ENCODE measurements at regions not wholly inside any gene's neighbourhood (a gene's known extent, or its start where the extent isn't known, plus 50 kb on each side); places are given as distances from the start of the nearest gene placed in this dataset.

DNA sequence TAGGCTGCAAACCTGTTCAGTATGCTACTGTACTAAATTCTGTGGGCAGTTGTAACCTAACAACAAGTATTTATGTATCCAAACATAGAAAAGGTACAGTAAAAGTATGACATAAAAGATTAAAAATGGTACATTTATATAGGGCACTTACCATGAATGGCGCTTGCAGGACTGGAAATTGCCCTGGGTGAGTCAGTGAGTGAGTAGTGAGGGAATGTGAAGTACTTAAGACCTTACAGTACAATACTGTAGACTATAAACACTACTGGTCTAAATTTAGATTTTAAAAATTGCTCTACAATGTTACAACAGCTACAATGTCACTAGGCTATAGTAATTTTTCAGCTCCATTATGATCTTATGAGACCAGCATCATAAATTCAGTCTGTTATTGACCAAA lies 146.0 kb upstream of the GNAI1 start:
- Histone ChIP-seq H2AFZ (no peak overlapping the region), H3K9me3 (ENCODE audit: low read depth) (no peaks in the 10 kb centered on the region), H3K4me2 (no peak overlapping the region), H3K4me3 (no peak overlapping the region), H3K79me2 (no peaks in the 10 kb centered on the region), H3K27me3 (no peaks in the 10 kb centered on the region), H3K36me3 (replicated peaks; ENCODE audit: insufficient read depth, low read depth) (no peaks in the 10 kb centered on the region), H3K9me2 (replicated peaks; ENCODE audit: insufficient read depth) (no peaks in the 10 kb centered on the region), H3K27ac (no peak overlapping the region), H4K20me1 (ENCODE audit: insufficient read depth, poor library complexity, severe bottlenecking) (no peaks in the 10 kb centered on the region), H3K4me1 (ENCODE audit: insufficient read depth) (no peaks in the 10 kb centered on the region)
- WGBS (ENCODE audit: low lambda C conversion rate, missing lambda C conversion rate), result 93% methylated on average over 1 of the region's 1 CpG
- DNase-seq (ENCODE audit: low spot score), result no peak
- TF ChIP-seq EZH2phosphoT487 (IDR thresholded peaks at IDR 0.05; ENCODE audit: low read depth, severe bottlenecking, unreplicated experiment), result no peak
- TF ChIP-seq, protein P1, sequence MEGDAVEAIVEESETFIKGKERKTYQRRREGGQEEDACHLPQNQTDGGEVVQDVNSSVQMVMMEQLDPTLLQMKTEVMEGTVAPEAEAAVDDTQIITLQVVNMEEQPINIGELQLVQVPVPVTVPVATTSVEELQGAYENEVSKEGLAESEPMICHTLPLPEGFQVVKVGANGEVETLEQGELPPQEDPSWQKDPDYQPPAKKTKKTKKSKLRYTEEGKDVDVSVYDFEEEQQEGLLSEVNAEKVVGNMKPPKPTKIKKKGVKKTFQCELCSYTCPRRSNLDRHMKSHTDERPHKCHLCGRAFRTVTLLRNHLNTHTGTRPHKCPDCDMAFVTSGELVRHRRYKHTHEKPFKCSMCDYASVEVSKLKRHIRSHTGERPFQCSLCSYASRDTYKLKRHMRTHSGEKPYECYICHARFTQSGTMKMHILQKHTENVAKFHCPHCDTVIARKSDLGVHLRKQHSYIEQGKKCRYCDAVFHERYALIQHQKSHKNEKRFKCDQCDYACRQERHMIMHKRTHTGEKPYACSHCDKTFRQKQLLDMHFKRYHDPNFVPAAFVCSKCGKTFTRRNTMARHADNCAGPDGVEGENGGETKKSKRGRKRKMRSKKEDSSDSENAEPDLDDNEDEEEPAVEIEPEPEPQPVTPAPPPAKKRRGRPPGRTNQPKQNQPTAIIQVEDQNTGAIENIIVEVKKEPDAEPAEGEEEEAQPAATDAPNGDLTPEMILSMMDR (IDR thresholded peaks at IDR 0.05; ENCODE audit: poor library complexity), result no peak
- no peak for TF ChIP-seq EZH2 (IDR thresholded peaks at IDR 0.05; ENCODE audit: borderline replicate concordance)

DNA sequence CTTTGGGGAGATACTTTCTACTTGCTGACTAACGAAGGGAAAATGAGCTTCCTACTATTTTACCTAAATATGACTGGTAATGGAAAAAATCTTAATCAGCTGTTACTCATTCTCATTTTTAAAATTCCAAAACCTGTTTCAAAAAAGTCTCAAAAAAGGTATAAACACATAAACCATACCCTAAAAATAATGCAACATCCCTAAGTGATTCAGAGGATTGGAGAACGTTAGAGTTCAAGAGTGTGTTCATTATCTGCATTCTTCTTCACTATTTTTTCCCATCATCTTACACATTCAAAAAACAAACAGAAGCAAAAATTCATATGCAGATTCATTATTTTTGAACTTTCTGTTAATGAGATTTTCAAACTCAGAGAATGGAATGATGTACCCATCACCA lies 150.4 kb upstream of the GNAI1 start:
- WGBS (ENCODE audit: low lambda C conversion rate, missing lambda C conversion rate), result 79% methylated on average over 2 of the region's 2 CpGs
- H3K9me2 ChIP-seq (replicated peaks; ENCODE audit: insufficient read depth), result no peaks in the 10 kb centered on the region
- DNase-seq (ENCODE audit: low spot score), result no peak
- peaks cover 6% of the 10 kb centered on the region for H3K4me1 ChIP-seq (ENCODE audit: insufficient read depth)
- no peak overlapping the region for H2AFZ ChIP-seq
- no peak for TF ChIP-seq EZH2 (IDR thresholded peaks at IDR 0.05; ENCODE audit: borderline replicate concordance)
- TF ChIP-seq EZH2phosphoT487 (IDR thresholded peaks at IDR 0.05; ENCODE audit: low read depth, severe bottlenecking, unreplicated experiment), result no peak
- TF ChIP-seq, protein P1 (IDR thresholded peaks at IDR 0.05; ENCODE audit: poor library complexity), result no peak
- no peaks in the 10 kb centered on the region for H3K36me3 ChIP-seq (replicated peaks; ENCODE audit: insufficient read depth, low read depth)
- H3K4me3 ChIP-seq, result no peak overlapping the region
- H3K9me3 ChIP-seq (ENCODE audit: low read depth), result no peaks in the 10 kb centered on the region
- no peaks in the 10 kb centered on the region for H3K27me3 ChIP-seq
- no peak overlapping the region for H3K4me2 ChIP-seq
- H3K27ac ChIP-seq, result no peak overlapping the region
- no peaks in the 10 kb centered on the region for H3K79me2 ChIP-seq
- no peaks in the 10 kb centered on the region for H4K20me1 ChIP-seq (ENCODE audit: insufficient read depth, poor library complexity, severe bottlenecking)

DNA sequence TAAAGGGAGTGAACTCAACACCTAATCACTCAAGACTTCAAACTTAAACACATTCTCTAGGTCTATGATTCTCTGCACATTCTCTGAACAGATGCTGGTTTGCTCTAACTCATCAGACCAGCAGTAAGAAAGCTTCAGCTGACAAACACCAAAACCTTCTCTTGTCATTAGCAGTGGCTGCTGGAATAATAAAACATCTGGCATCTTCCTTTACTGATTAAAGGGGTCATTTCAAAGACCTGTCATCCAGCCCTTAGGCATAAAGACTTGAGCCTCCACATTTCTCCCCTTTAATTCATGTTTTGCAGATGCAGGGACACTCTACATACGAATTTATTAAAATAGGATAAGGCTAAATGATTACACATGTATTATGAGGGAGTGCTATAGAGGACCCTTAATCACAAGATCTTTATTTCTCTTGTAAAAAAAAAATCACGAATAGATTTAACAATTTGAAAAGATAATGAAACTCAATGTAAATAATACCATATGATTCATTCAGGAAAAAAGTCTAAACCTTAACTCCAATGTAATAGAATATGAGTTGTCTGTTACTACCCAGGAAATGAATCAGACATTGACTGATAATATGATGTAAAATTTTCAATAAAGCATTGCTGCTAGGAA lies 152.4 kb upstream of the GNAI1 start:
- Histone ChIP-seq H3K9me2 (replicated peaks; ENCODE audit: insufficient read depth) (no peaks in the 10 kb centered on the region), H3K4me3 (no peak overlapping the region), H3K79me2 (no peaks in the 10 kb centered on the region), H3K27me3 (no peaks in the 10 kb centered on the region), H2AFZ (no peak overlapping the region), H3K9me3 (ENCODE audit: low read depth) (no peaks in the 10 kb centered on the region), H3K36me3 (replicated peaks; ENCODE audit: insufficient read depth, low read depth) (no peaks in the 10 kb centered on the region), H3K4me2 (no peak overlapping the region), H3K4me1 (ENCODE audit: insufficient read depth) (peaks cover 6% of the 10 kb centered on the region), H3K27ac (no peak overlapping the region), H4K20me1 (ENCODE audit: insufficient read depth, poor library complexity, severe bottlenecking) (no peaks in the 10 kb centered on the region)
- TF ChIP-seq, protein P1 (IDR thresholded peaks at IDR 0.05; ENCODE audit: poor library complexity), result no peak
- TF ChIP-seq EZH2phosphoT487 (IDR thresholded peaks at IDR 0.05; ENCODE audit: low read depth, severe bottlenecking, unreplicated experiment), result no peak
- TF ChIP-seq EZH2 (IDR thresholded peaks at IDR 0.05; ENCODE audit: borderline replicate concordance), result no peak
- 33% methylated on average over 2 of the region's 2 CpGs for WGBS (ENCODE audit: low lambda C conversion rate, missing lambda C conversion rate)
- no peak for DNase-seq (ENCODE audit: low spot score)

Data from hepatocyte (in vitro differentiated cells).